ENCODE measurements at regions not wholly inside any gene's neighbourhood (a gene's known extent, or its start where the extent isn't known, plus 50 kb on each side); places are given as distances from the start of the nearest gene placed in this dataset.

DNA sequence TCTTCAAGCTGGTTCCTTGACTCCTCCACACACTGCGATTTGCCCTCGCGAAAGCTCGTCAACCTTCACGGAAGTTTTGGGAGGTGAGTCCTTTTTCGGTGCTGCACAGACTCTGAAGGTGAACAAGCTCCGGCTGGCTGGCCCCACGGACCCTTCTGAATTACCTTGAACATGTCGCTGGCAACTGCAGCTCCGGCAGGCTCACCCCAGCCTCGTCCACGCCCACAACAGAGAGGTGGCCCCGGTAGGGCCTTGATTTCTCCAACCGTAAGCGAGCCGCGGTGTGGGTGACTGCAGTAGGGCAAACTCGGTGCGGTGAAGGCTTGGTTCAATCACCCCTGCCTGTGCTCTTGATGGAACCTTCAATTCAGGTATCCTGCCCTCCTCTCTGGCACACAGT, 1020.7 kb upstream of the GOT2 start:
- H3K36me3 ChIP-seq (ENCODE audit: control insufficient read depth, insufficient read depth, low read length): no peaks in the 10 kb centered on the region

DNA sequence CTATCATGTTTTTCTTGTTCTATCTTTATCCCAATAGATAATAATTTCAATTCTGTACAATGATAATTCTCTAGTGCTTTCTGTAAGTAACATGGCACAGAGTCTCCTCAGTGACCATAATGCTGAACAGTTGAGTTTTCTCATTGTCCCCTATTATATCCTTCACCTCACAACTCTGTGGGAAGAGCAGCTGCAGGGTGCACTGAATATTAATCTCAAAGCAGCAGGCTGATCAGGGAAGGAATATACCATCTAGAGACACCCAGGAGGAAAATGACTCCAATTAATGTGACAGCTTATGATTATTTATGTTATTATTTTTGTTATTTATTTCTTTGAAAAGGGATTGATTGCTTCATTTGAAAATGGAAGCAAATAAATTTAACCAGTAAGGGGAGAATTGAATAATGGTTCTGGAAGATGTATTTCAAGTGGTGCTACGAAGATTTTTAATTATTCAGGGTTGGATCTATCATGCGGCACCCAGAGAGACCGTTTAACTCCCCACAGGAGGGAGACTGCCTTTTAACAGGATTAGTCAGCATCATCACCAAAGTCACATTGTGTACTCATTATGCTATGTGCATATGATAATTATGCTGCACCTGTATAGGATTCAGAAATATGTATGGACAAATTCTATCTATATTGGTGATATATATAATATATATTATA, 1015.7 kb upstream of the GOT2 start:
- no peaks in the 10 kb centered on the region for H3K4me1 ChIP-seq (ENCODE audit: control insufficient read depth, insufficient read depth, low read length)
- H3K9ac ChIP-seq (ENCODE audit: low read length): no peak overlapping the region
- no peak overlapping the region for H3K4me3 ChIP-seq (ENCODE audit: low read length)
- no peak overlapping the region for H3K27ac ChIP-seq (ENCODE audit: low read depth, low read length)
- H3K27me3 ChIP-seq (ENCODE audit: control insufficient read depth, insufficient read depth, low read length): no peaks in the 10 kb centered on the region
- no peaks in the 10 kb centered on the region for H3K36me3 ChIP-seq (ENCODE audit: control insufficient read depth, insufficient read depth, low read length)

More for the DNA sequence above, 1020.7 kb upstream of the GOT2 start:
- H3K4me1 ChIP-seq (ENCODE audit: control insufficient read depth, insufficient read depth, low read length): no peaks in the 10 kb centered on the region
- no peak overlapping the region for H3K4me3 ChIP-seq (ENCODE audit: low read length)
- no peak overlapping the region for H3K9ac ChIP-seq (ENCODE audit: low read length)
- H3K27me3 ChIP-seq (ENCODE audit: control insufficient read depth, insufficient read depth, low read length): no peaks in the 10 kb centered on the region
- H3K27ac ChIP-seq (ENCODE audit: low read depth, low read length): no peak overlapping the region

DNA sequence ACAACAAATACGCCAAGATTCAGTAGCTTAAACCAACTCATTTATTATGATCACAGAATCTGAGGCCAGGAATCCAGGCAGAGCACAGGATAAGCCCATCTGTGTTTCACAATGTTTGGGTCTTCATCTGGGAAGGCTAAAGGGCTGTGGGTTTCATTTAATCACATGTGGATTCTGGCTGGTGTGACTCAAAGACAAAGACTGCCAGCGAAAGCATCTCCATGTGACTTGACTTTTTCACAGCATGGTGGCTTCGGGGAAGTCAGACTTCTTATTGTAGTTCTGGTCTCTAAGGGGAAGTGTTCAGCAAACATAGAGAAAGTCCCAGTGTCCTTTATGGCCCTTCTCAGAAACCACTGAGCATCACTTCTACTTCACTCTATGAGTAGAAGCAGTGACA, 1014.4 kb upstream of the GOT2 start:
- Histone ChIP-seq H3K4me3 (ENCODE audit: low read length) (no peak overlapping the region), H3K27me3 (ENCODE audit: control insufficient read depth, insufficient read depth, low read length) (no peaks in the 10 kb centered on the region), H3K27ac (ENCODE audit: low read depth, low read length) (no peak overlapping the region), H3K36me3 (ENCODE audit: control insufficient read depth, insufficient read depth, low read length) (no peaks in the 10 kb centered on the region), H3K4me1 (ENCODE audit: control insufficient read depth, insufficient read depth, low read length) (no peaks in the 10 kb centered on the region), H3K9ac (ENCODE audit: low read length) (no peak overlapping the region)

DNA sequence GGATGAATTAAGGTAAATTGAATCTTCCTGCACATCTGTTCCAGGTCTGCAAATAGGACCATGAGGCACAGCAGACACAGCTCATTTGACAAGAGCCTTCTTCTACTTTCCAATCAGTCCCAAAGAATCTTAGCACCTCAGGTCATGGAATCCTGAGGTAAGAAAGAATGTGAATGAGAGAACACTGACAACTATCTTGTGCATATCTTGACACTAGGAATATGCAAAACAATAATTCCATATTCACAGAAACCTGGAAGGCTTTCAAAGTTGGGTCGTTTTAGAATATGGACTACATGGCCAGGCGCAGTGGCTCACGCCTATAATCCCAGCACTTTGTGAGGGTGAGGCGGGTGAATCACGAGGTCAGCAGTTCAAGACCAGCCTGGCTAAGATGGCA, 1009.4 kb upstream of the GOT2 start:
- Histone ChIP-seq H3K9ac (ENCODE audit: low read length) (no peak overlapping the region), H3K27ac (ENCODE audit: low read depth, low read length) (no peak overlapping the region), H3K36me3 (ENCODE audit: control insufficient read depth, insufficient read depth, low read length) (no peaks in the 10 kb centered on the region), H3K27me3 (ENCODE audit: control insufficient read depth, insufficient read depth, low read length) (no peaks in the 10 kb centered on the region), H3K4me1 (ENCODE audit: control insufficient read depth, insufficient read depth, low read length) (no peaks in the 10 kb centered on the region), H3K4me3 (ENCODE audit: low read length) (no peak overlapping the region)

DNA sequence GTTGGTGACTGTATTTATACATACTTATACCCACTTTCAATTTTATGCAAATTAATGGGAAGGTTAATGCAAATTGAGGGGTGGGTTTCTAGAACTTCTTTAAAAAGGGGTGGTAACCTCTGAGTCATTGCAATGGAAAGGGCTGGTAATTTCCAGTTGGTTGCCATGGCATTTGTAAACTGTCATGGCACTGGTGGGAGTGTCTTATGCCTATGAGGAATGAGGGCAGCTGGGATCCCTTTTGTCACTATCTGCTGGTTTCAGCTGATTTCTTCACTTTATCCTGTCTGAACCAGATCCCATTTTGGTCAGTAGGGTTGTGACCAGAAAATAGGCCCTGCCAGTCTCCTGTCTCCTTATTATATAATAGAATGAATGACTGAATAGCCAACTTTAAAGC, 1006.7 kb upstream of the GOT2 start:
- Histone ChIP-seq H3K27me3 (ENCODE audit: control insufficient read depth, insufficient read depth, low read length) (no peaks in the 10 kb centered on the region), H3K27ac (ENCODE audit: low read depth, low read length) (no peak overlapping the region), H3K4me1 (ENCODE audit: control insufficient read depth, insufficient read depth, low read length) (no peaks in the 10 kb centered on the region), H3K36me3 (ENCODE audit: control insufficient read depth, insufficient read depth, low read length) (no peaks in the 10 kb centered on the region), H3K4me3 (ENCODE audit: low read length) (no peak overlapping the region), H3K9ac (ENCODE audit: low read length) (no peak overlapping the region)

DNA sequence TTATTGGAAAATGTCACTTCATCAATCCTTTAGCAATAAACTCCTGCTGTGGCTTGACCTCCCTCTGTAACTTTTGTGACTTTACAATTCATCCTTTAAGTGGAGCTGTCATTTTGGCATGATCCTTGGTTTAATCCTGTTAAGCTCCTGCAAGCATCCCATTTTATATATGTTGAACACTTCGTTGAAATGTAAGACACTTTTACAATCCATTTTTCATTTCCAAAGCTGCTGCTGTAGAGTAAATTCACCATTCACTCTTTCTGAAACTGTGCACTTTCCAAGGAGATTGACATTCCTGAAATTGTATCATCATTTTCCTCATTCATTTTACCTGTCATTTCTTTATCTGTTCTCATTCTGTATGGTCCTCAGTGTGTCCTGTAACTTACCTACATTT, 1003.2 kb upstream of the GOT2 start:
- H3K4me3 ChIP-seq (ENCODE audit: low read length): no peak overlapping the region
- H3K4me1 ChIP-seq (ENCODE audit: control insufficient read depth, insufficient read depth, low read length): no peaks in the 10 kb centered on the region
- no peak overlapping the region for H3K27ac ChIP-seq (ENCODE audit: low read depth, low read length)
- H3K27me3 ChIP-seq (ENCODE audit: control insufficient read depth, insufficient read depth, low read length): no peaks in the 10 kb centered on the region
- no peak overlapping the region for H3K9ac ChIP-seq (ENCODE audit: low read length)
- H3K36me3 ChIP-seq (ENCODE audit: control insufficient read depth, insufficient read depth, low read length): no peaks in the 10 kb centered on the region

DNA sequence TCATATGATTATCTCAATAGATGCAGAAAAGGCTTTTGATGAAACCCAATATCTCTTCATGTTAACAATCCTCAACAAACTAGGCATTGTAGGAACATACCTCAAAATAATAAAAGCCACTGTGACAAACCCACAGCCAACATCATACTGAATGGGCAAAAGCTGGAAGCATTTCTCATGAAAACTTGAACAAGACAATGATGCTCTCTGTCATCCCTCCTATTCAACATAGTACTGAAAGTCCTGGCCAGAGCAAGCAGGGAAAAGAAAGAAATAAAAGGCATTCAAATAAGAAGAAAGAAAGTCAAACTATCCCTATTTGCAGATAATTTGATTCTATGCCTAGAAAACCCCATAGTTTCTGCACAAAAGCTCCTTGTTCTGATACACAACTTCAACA, 999.2 kb upstream of the GOT2 start:
- H3K27ac ChIP-seq (ENCODE audit: low read depth, low read length): no peak overlapping the region
- no peak overlapping the region for H3K9ac ChIP-seq (ENCODE audit: low read length)
- no peaks in the 10 kb centered on the region for H3K4me1 ChIP-seq (ENCODE audit: control insufficient read depth, insufficient read depth, low read length)

DNA sequence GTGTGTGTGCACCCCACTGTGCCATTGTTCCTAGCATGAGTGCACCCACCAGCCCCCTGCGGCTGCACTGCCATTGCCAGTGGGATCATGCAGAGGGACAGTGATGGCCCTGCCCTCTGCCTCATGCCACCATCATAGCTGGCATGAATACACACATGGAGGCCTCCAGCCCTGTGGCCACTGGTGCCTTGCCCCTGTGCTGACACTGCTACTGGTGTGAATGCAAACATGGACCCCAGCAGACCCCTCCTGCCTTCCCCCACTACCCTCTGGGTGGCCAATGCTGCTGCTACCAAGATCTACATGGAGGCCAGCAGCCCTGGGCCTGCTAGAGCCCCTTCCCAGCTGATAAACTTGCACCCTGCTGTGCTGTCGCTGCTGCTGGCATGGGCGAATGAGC, 995.5 kb upstream of the GOT2 start:
- Histone ChIP-seq H3K9ac (ENCODE audit: low read length) (no peak overlapping the region), H3K36me3 (ENCODE audit: control insufficient read depth, insufficient read depth, low read length) (no peaks in the 10 kb centered on the region), H3K27me3 (ENCODE audit: control insufficient read depth, insufficient read depth, low read length) (no peaks in the 10 kb centered on the region), H3K27ac (ENCODE audit: low read depth, low read length) (no peak overlapping the region), H3K4me3 (ENCODE audit: low read length) (no peak overlapping the region), H3K4me1 (ENCODE audit: control insufficient read depth, insufficient read depth, low read length) (no peaks in the 10 kb centered on the region)

More for the DNA sequence above, 999.2 kb upstream of the GOT2 start:
- Histone ChIP-seq H3K36me3 (ENCODE audit: control insufficient read depth, insufficient read depth, low read length) (no peaks in the 10 kb centered on the region), H3K27me3 (ENCODE audit: control insufficient read depth, insufficient read depth, low read length) (no peaks in the 10 kb centered on the region), H3K4me3 (ENCODE audit: low read length) (no peak overlapping the region)

DNA sequence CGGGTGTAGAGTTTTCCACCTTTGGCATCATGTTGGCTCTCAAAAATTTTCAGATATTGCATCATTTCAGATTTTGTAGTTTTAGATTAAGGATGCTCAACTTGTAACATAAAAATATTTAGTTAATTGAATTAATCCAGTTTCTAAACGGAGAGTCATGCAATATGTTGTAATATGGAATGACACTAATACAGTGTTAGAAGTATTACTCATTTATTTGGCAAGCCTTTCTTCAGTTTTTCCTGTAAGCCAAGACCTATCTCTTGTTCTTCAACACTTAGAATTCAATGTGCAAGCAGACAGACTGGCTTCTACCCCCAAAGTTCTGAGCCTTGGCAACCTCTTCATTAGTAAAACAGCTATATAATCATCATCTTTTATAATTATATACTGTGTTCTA, 985.0 kb upstream of the GOT2 start:
- Histone ChIP-seq H3K27me3 (ENCODE audit: control insufficient read depth, insufficient read depth, low read length) (no peaks in the 10 kb centered on the region), H3K4me1 (ENCODE audit: control insufficient read depth, insufficient read depth, low read length) (no peaks in the 10 kb centered on the region), H3K9ac (ENCODE audit: low read length) (no peak overlapping the region), H3K36me3 (ENCODE audit: control insufficient read depth, insufficient read depth, low read length) (no peaks in the 10 kb centered on the region), H3K4me3 (ENCODE audit: low read length) (no peak overlapping the region), H3K27ac (ENCODE audit: low read depth, low read length) (no peak overlapping the region)

DNA sequence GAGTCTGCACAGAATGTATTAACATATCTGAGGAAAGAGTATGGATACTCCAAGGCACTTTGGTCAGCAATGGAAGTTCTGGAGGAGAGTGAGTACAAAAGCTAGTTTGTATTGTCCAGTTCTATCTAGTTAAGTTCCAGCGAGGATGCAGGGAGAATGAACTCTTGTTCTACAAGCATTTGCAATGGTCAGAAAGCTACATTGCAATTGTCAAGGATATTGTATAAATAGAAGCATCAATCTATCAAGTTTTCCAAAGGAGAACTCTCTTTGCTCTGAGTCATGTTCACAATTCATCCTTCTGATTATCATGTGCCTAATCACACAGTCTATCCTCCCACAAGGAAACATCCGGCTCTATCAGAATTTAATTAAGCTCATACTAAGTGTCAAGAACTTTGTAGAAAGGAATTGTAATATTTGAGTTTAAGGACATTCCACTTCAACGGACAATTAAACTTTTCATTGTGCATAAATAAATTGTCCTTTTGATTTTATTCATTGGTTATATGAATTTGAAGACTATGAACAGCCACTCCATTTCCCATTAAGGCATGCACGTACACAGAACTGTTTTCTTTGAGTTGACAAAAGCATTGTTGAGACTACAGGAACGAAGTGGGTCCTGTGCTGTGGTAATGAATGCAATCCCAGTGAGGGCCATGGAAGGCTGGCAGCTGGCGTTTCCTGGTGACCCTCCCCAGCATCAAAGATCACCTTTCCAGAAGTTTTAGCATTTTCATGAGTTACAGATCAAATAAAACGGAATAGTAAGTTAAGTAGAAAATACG, 973.5 kb upstream of the GOT2 start:
- H3K4me1 ChIP-seq (ENCODE audit: control insufficient read depth, insufficient read depth, low read length): no peaks in the 10 kb centered on the region
- H3K27ac ChIP-seq (ENCODE audit: low read depth, low read length): no peak overlapping the region
- no peak overlapping the region for H3K4me3 ChIP-seq (ENCODE audit: low read length)
- H3K27me3 ChIP-seq (ENCODE audit: control insufficient read depth, insufficient read depth, low read length): no peaks in the 10 kb centered on the region
- no peaks in the 10 kb centered on the region for H3K36me3 ChIP-seq (ENCODE audit: control insufficient read depth, insufficient read depth, low read length)
- no peak overlapping the region for H3K9ac ChIP-seq (ENCODE audit: low read length)

DNA sequence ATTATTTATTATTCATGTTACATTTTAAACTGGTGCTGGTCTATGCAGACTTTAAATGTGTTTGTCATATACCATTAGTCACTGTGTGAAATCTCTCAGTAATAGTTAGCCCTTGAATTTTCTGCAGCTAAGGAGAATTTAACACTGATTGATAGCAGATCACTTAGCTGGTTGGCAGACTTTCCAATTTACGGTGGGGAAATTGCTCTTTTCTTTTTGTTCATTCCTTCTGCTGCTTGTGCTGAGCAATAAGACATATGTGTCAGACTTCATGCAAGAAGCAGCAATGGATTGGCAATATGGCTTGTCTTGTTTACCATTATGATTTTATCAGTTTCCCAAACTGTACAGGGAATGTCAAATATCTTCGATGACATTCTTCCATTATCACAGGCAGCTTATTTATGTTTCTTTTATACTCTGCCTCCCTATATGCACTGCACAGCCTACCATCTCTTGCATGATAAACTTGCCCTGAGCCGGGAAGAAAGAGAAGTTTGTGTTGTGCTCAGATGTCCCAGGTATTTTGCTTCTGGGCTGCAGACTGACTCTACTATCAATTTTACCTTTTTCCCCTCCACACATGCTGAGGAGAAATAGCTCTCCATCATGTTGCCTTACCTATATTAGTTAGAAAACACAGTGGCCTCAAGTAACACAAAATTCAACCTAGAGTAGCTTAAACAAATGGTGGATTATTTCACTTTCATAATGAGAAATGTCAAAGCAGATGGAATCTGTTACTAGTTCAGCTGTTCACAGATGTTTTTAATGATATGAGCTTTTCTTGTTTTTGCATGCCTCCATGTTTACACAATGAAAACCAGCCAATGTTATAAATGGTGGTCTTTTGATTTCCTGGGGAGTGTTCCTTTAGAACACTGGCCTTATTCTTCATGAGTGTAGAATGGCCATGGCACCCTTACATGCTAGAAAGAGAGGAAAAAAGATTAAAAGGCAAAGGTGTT, 968.1 kb upstream of the GOT2 start:
- H3K27me3 ChIP-seq (ENCODE audit: control insufficient read depth, insufficient read depth, low read length): no peaks in the 10 kb centered on the region
- no peaks in the 10 kb centered on the region for H3K4me1 ChIP-seq (ENCODE audit: control insufficient read depth, insufficient read depth, low read length)
- no peak overlapping the region for H3K27ac ChIP-seq (ENCODE audit: low read depth, low read length)
- H3K4me3 ChIP-seq (ENCODE audit: low read length): no peak overlapping the region
- H3K36me3 ChIP-seq (ENCODE audit: control insufficient read depth, insufficient read depth, low read length): no peaks in the 10 kb centered on the region
- no peak overlapping the region for H3K9ac ChIP-seq (ENCODE audit: low read length)

DNA sequence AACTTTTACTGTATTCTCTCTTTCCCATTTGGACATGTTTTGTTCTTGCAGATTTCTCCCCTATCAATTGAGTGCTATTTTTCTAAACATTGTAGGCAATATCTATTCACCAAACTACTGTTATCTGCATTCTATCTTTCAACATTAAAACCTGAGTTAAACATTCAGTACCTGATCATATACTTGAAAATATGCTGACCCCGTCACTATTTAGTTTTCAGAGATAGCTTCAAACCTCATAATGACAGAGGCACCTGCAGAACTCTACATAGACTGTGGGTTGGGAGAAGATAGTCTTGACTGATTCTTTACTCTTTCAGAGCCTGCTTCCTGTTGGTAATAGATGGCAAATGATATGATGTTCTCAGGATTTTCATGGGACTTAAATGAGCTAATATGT, 965.7 kb upstream of the GOT2 start:
- Histone ChIP-seq H3K27ac (ENCODE audit: low read depth, low read length) (no peak overlapping the region), H3K4me1 (ENCODE audit: control insufficient read depth, insufficient read depth, low read length) (no peaks in the 10 kb centered on the region), H3K9ac (ENCODE audit: low read length) (no peak overlapping the region), H3K27me3 (ENCODE audit: control insufficient read depth, insufficient read depth, low read length) (no peaks in the 10 kb centered on the region), H3K36me3 (ENCODE audit: control insufficient read depth, insufficient read depth, low read length) (no peaks in the 10 kb centered on the region), H3K4me3 (ENCODE audit: low read length) (no peak overlapping the region)

Measured in rectal smooth muscle tissue (tissue), 1 donor.